Tibial nerve (tissue), 4 donors: ENCODE measurements at regions not wholly inside any gene's neighbourhood (a gene's known extent, or its start where the extent isn't known, plus 50 kb on each side); places are given as distances from the start of the nearest gene placed in this dataset.

Source experiments
- DNase-seq, 2 donors: peaks; one replicate each; pipeline ENCODE4 v3.0.0-alpha.2; 2019; ENCODE audit warnings: low spot score in 2 of 2
- H3K27ac ChIP-seq, 4 donors: fragments of 200-600 bp; sonication (generic) in 3 of 4; one replicate each; pipeline ENCODE4 v1.5.1; 2017 to 2019; ENCODE audit warnings: mild to moderate bottlenecking in 1 of 4
- H3K27me3 ChIP-seq, 2 donors: fragments of 200-600 bp; sonication (generic) in 1 of 2; one replicate each; pipeline versions ENCODE4 v1.5.1 to v1.6.0; 2017 to 2019
- H3K36me3 ChIP-seq, 3 donors: fragments of 200-600 bp; sonication (generic); one replicate each; pipeline ENCODE4 v1.5.1; 2018 to 2019
- H3K4me1 ChIP-seq, 4 donors: fragments of 200-600 bp; sonication (generic) in 3 of 4; one replicate each; pipeline ENCODE4 v1.5.1; 2017 to 2019
- H3K4me3 ChIP-seq, 4 donors: fragments of 200-600 bp; sonication (generic) in 3 of 4; one replicate each; pipeline ENCODE4 v1.5.1; 2017 to 2019; ENCODE audit warnings: mild to moderate bottlenecking in 1 of 4, moderate library complexity in 1 of 4
- H3K9me3 ChIP-seq, 4 donors: fragments of 200-600 bp; sonication (generic) in 3 of 4; one replicate each; pipeline ENCODE4 v1.5.1; 2017 to 2019
- CTCF ChIP-seq, 5 experiments: fragments of 200-600 bp in 3 of 5; fragments of 450-650 bp in 2 of 5; sonication (generic) in 3 of 5; IDR thresholded peaks; one replicate each; pipeline ENCODE4 v1.5.1; 2016 to 2019; ENCODE audit warnings: antibody characterized with exemption in 5 of 5, mild to moderate bottlenecking in 3 of 5, moderate library complexity in 2 of 5
- EP300 ChIP-seq, 2 donors: sonication (generic); formaldehyde crosslinking; IDR thresholded peaks; one replicate each; pipeline ENCODE4 v1.6.1; 2017; ENCODE audit warnings: antibody characterized with exemption in 2 of 2, mild to moderate bottlenecking in 1 of 2
- POLR2A ChIP-seq, 2 donors: fragments of 450-650 bp; IDR thresholded peaks; one replicate each; pipeline ENCODE4 v1.6.1; 2017; ENCODE audit warnings: antibody characterized with exemption in 2 of 2, mild to moderate bottlenecking in 2 of 2, moderate library complexity in 2 of 2
- WGBS, 2 donors: methylation state at CpG; one replicate each; pipeline ENCODE4 v1.1.5; 2018; 5-methylcytosine and 5-hydroxymethylcytosine counted together

- H3K4me3 ChIP-seq: no peak overlapping the region
- WGBS, 2 donors: 83 to 89% methylated on average over 3 of the region's 3 CpGs
- no peaks in the 10 kb centered on the region for H3K36me3 ChIP-seq
- DNase-seq: no peak
- peaks cover 0 to 6% (median 0%) of the 10 kb centered on the region in 4 donors for H3K9me3 ChIP-seq
- no peaks in the 10 kb centered on the region for H3K27me3 ChIP-seq
- no peaks in the 10 kb centered on the region for H3K4me1 ChIP-seq
- TF ChIP-seq EP300 (IDR thresholded peaks at IDR 0.05): no peak
- TF ChIP-seq CTCF (IDR thresholded peaks at IDR 0.05): no peak
- no peak overlapping the region for H3K27ac ChIP-seq
Observed at GRCh38 chr4:177511611-177512010, 69.4 kb upstream of the AGA start.

- H3K27ac ChIP-seq: no peak overlapping the region
- peaks cover 0 to 6% (median 0%) of the 10 kb centered on the region in 4 donors for H3K9me3 ChIP-seq
- no peak for DNase-seq
- H3K4me1 ChIP-seq: no peaks in the 10 kb centered on the region
- TF ChIP-seq EP300 (IDR thresholded peaks at IDR 0.05) (no peak), POLR2A (IDR thresholded peaks at IDR 0.05) (no peak), CTCF (IDR thresholded peaks at IDR 0.05) (no peak)
- no peaks in the 10 kb centered on the region for H3K36me3 ChIP-seq
- H3K4me3 ChIP-seq: no peak overlapping the region
- H3K27me3 ChIP-seq: no peaks in the 10 kb centered on the region
Observed at GRCh38 chr4:177512646-177513045, 70.4 kb upstream of the AGA start.

DNA sequence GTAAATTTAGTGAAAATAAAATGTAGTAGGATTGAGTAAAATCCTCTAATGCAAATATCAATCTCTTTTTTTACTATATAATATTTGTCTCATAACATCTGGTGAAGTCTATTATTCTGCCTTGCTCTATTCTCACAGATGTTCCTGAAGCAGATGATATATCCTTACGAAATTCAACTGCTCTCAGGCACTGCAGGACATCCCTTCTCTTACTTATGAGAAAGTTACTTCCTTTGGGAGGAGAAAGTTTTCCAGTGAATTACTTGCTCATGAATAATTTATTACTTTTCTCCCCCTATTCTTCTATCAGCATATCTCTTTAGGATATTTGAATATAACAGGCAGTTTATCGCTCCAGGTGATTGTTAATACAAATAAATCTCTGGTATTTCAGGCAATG, 75.6 kb upstream of the AGA start:
- DNase-seq: no peak
- Histone ChIP-seq H3K4me1 (no peaks in the 10 kb centered on the region), H3K9me3 (peaks cover 0 to 14% (median 1%) of the 10 kb centered on the region in 4 donors), H3K27ac (no peak overlapping the region), H3K27me3 (no peaks in the 10 kb centered on the region), H3K4me3 (no peak overlapping the region), H3K36me3 (no peaks in the 10 kb centered on the region)
- TF ChIP-seq EP300 (IDR thresholded peaks at IDR 0.05): no peak
- no peak for TF ChIP-seq CTCF (IDR thresholded peaks at IDR 0.05)
- no peak for TF ChIP-seq POLR2A (IDR thresholded peaks at IDR 0.05)
- 84 to 88% methylated on average over 2 of the region's 2 CpGs for WGBS, 2 donors

DNA sequence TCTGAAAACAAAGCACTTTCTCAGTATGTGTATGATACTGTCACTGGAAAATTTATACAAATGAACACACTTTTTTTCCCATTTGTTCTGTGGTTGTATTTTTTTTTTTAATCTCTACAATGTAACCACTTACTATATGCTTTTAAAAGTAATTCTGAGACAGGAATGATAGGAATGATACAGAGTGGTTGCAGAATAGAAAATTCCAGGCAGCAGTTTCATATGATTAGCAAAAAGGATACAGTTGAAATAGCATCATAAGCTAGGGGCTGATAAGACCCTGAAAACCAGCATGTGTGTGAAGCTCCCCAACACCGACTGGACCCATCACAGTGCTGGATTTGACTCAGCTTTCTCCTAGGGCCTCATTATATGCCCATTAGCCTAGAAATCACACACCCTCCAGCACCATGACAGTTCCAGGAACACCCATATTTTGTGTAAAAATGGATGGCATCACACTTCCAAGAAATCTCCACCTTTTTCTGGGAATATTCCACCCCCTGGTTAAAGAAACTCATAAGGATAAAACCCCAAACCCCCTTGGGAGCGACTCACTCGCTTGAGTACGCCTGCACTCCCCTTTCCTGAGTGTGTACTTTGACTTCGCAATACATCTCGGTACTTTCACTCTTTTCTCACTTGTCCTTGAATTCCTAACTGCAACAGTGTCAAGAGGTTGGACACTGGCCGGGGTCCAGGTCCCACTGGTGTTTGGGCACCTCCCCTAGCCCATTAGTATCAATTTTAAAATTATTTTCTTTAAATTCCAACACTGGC, 77.4 kb upstream of the AGA start:
- H3K9me3 ChIP-seq: peaks cover 0 to 11% (median 3%) of the 10 kb centered on the region in 4 donors
- H3K36me3 ChIP-seq: no peaks in the 10 kb centered on the region
- DNase-seq: no peak
- WGBS, 2 donors: 88 to 96% methylated on average over 7 of the region's 7 CpGs
- no peak overlapping the region for H3K27ac ChIP-seq
- no peaks in the 10 kb centered on the region for H3K27me3 ChIP-seq
- H3K4me1 ChIP-seq: no peaks in the 10 kb centered on the region
- no peak overlapping the region for H3K4me3 ChIP-seq
- TF ChIP-seq CTCF (IDR thresholded peaks at IDR 0.05): no peak
- TF ChIP-seq EP300 (IDR thresholded peaks at IDR 0.05): no peak
- TF ChIP-seq POLR2A (IDR thresholded peaks at IDR 0.05): no peak

DNA sequence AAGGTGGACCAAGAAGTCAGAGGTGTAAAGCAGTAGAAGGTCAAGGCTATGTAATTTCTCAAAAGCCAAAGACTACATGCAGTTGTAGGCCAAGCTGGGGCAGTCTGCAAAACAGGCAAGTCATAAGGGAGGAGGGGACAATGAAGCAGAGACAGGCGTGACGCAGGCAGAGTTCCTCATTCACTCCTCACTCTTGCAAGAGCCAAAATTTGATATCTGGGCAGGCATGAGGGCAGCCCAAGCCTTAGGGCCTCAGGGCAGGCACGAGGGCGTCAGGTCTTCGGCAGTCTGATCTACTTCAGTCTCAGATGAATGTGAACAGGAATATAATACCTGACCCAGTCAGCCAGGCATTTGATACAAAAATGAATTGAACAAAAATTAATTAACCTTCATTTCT, 86.4 kb upstream of the AGA start:
- no peak overlapping the region for H3K27ac ChIP-seq
- H3K9me3 ChIP-seq: peaks cover 0 to 10% (median 0%) of the 10 kb centered on the region in 4 donors
- no peaks in the 10 kb centered on the region for H3K4me1 ChIP-seq
- DNase-seq: no peak
- no peak overlapping the region for H3K4me3 ChIP-seq
- H3K27me3 ChIP-seq: no peaks in the 10 kb centered on the region
- no peak for TF ChIP-seq EP300 (IDR thresholded peaks at IDR 0.05)
- TF ChIP-seq POLR2A (IDR thresholded peaks at IDR 0.05): no peak
- TF ChIP-seq CTCF (IDR thresholded peaks at IDR 0.05): no peak
- 79 to 87% methylated on average over 5 of the region's 5 CpGs for WGBS, 2 donors
- no peaks in the 10 kb centered on the region for H3K36me3 ChIP-seq
